Activated CD4-positive, CD25-positive, alpha-beta regulatory T cell treated with anti-CD3 and anti-CD28 coated beads, Interleukin-2, amount 50 U/mL, for 16 hours (primary cell): ENCODE measurements at regions not wholly inside any gene's neighbourhood (a gene's known extent, or its start where the extent isn't known, plus 50 kb on each side); places are given as distances from the start of the nearest gene placed in this dataset.

Experiments
- DNase-seq: peaks from one replicate; pipeline ENCODE4 v3.0.0-alpha.2; 2020; ENCODE audit warnings: low read depth, low spot score

- DNase-seq, result no peak
Observed at GRCh38 chr11:115780646-115781362, 276.6 kb upstream of the CADM1 start.

DNA sequence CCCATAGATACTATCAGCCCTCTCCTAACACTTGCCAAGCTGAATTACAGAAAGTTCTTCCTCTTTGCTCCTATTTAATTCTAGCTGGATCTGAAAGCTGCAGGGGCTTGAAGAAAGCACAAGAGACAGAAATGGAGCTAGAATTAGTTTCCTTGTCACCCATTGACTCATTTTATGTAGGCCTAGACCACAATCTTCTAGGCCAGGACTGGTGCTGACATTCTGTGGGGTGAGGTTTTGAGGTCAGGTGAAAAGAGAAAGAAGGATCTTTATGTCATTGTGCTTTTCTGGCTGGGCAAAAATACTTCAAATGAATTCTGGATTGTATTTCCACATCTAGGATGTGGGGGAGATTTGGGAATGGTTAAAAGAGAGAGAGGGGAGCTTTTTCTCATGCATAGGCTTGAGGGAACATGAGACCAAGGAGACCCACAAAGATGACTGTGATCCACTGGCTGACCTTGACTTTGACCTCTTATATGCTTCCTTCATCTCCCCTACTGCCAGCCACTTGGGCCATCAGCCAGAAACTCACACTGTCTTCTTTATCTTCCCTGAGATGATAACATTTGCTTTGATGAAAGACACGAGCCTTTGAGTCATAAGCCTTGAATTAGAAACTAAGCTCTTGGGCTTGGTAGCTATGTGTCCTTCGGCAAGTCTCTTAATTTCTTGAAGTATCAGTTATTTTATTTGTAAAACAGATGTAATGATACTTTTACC is 274.9 kb upstream of the CADM1 start:
- no peak for DNase-seq

DNA sequence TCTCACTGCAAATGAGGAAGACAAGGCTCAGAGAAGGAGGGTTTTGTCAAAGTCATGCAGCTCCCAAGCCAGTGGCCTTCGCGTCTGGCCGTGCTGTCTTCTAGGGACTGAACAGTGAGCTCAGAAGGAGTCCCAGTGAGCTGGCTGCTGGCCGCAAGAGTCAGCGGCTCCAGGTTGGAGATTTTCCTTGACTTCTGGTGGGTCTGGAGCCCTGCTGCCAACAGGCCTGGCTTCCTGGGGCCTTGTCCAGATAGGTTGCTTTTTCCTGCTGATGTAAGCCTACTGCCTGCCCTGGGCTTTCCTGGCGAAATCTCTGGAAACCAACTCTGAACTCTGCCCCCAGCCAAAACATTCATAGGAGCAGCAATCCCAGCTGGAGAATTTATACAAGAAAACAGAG is 272.7 kb upstream of the CADM1 start:
- no peak for DNase-seq

DNA sequence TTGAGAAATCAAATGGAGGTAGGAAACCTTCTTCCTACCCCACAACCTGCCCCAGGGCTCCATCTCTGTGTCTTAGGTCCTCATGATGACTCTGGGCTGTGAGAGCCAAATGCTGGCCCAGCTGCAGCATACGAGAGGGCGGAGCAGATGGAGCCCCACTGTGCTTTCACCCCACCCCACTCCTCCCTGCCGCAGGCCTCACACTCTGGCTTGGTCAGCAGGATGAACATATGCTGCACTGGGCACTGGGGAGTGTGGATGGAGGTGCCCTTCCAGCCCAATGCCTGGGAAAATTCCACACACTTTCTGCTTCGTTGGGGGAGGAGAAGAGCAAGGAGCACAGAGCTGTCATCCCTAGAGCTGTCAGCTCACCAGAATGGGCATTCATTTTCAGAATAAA is 271.6 kb upstream of the CADM1 start:
- DNase-seq, result no peak

- no peak for DNase-seq
Observed at GRCh38 chr11:115774756-115775155, 270.5 kb upstream of the CADM1 start.

GRCh38 chr11:115769891-115770290 is 265.7 kb upstream of the CADM1 start:
- no peak for DNase-seq

DNA sequence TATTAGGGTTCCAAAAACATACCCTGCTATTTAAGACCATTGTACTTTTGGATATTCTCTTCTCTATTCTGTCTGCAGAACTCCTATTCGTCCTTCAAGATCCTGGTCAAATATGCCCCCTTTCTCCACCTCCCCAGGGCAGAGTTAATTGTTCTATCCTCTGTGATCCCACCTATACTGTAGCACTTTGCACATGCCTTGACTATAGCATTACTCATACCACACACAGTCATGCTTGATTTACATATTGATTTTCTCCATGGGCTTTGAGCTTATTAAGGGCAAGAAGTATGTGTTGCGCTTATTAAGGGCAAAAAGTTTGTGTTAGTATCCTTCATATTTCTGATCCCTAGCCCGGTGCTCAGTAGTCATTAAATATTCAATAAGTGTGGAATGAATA is 263.7 kb upstream of the CADM1 start:
- no peak for DNase-seq

DNA sequence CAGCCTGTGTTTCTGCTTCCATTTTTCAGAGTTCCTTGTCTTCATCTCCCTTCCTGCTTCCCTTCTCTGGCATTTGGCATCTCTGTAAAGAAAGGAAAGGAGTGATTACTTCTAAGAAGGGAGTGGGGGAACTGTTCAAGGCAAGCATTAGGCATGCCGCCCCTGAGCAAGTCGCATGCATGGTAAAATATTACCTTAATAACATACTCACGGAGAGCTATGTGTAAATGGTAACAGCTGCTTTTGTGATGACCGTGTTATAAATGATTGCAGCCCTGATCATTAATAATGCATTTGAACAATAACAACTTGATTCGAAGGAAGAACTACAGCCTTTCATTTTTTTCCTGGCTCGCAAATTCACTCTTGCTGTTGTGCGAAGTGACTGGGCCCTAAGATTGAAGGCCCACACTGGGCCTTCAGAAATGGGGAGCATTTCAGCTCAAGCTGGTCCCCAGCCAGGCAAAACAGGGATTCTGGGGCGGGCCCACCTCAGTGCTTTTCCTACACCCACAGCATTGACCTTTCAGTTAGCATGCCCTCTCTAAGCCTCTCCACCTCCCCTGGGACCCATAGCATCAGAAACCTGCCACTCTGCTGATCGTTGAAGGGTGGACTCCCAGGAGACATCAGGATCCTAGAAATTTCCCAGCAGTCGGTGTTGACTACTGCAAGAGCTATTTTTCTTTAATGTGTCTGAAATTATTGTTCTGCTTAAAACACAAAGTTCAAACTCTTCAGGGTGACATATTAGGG is 263.0 kb upstream of the CADM1 start:
- no peak for DNase-seq

- DNase-seq, result no peak
Observed at GRCh38 chr11:115766561-115766960, 262.3 kb upstream of the CADM1 start.

- DNase-seq, result no peak
Observed at GRCh38 chr11:115765803-115766239, 261.6 kb upstream of the CADM1 start.

DNA sequence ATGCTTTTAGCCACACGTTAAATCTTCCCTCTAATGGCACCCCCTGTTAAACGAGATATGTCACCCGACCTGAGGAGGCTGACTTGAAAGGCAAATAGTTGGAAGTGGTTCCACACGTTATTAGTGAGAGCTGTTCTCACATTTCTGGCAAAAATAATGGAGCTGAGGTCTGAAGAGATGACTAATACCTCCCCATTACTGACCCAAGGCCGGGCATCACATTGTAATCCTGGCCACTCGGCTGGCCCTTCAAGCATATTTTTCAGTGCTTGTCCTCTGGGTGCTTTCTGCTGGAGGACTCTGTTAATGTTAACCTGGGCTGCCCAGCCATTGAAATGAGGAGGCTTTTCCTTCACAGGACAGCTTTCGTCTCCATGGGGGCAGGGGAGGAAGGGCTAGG is 260.0 kb upstream of the CADM1 start:
- DNase-seq, result no peak

DNA sequence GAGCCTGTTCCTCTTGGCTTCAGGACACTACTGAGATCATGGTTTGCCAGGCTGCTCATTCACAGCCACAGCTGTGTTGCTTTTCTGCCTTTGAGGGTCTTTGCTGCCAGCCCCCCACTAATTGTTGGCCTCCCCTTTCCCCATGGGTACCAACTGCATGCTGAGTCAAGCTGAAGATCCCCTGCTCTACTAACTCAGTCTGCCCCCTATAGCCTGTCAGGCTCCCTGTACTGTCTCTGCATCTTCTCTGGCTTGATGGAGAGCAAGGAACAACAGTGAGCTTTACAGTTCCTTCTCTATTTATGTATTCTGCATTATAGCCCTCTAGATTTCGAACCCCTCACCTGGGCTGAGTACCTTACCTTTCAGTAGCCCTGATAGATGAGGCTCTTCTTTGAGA is 257.6 kb upstream of the CADM1 start:
- DNase-seq, result no peak

DNA sequence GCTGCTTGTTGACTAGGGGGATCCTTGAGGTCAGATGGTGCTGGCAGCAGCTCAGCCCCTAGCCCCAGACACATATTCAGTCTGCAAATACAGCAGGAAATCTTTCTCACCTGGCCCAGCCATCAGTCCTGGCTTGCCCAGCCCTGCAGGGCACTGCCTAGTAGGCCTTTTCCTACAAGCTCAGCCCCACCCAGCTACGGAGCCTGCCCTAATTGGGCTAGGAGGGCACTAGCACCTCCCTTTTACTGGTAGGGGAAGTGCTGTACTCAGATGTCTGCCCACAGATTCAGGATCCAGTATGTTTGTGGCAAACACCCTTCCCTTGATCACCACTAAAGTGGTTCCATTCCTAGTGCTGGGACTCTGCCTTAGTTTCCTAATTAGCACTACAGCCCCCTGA is 257.1 kb upstream of the CADM1 start:
- no peak for DNase-seq

DNA sequence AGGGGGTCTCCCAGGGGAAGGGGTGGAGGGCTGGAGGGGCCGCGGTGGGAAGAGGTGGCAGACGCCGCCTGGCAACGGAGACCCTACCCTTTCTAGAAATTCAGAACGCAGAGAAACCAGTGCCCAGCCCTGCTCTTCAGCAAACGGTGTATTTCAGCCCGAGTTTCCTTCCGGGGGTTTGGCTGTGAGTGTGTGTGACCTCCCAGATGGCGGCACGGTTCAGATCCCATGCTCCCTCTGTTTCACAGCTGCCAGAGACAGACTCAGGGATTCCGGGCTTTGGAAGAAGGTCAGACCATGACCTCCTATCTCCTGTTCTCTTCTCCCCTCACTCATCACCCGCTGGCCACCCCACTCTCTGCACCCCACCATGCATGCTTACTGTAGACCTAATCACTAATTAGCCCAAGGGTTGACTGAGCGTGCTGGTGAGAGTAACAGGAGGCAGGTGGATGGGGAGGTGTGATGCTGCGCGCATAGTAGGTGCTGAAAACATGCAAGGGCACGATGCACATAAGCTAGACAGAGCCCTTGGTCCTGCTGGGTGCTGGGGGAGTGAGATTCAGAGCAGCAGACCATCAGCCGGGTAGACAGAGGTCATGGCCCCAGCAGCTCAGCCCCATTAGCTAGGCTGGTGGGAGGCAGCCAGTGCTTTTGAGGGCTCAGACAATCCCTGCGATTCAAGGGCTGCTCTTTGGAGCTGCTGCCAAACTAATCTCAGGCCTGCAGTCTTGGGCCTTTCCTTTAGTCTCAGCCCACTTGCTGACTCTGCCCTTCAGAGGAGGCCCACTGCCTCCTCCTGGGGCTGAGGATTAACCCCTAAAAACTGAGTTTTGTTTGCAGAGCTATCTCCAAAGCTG is 256.5 kb upstream of the CADM1 start:
- no peak for DNase-seq

- no peak for DNase-seq
Observed at GRCh38 chr11:115759622-115760460, 255.6 kb upstream of the CADM1 start.

DNA sequence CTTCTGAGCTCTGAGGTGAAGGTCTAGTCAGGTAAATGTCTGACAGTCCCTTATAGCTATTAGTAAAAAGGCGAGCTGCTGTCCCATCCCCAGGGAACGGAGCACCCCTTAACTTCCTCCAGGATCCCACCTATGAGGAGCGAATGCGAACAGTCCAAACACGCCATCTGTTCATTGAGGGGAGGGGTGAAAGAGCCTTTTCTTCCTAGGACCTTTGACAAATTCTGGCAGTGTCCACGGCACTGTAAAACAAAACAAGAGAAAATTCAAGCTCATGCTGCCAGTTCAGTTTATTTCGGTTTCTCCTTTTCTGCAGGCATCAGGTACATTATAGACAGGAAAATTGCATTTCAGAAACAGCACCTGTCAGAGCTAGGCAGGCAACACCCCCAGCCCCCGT is 253.8 kb upstream of the CADM1 start:
- DNase-seq, result no peak

- DNase-seq, result no peak
Observed at GRCh38 chr11:115751243-115752015, 247.2 kb upstream of the CADM1 start.

DNA sequence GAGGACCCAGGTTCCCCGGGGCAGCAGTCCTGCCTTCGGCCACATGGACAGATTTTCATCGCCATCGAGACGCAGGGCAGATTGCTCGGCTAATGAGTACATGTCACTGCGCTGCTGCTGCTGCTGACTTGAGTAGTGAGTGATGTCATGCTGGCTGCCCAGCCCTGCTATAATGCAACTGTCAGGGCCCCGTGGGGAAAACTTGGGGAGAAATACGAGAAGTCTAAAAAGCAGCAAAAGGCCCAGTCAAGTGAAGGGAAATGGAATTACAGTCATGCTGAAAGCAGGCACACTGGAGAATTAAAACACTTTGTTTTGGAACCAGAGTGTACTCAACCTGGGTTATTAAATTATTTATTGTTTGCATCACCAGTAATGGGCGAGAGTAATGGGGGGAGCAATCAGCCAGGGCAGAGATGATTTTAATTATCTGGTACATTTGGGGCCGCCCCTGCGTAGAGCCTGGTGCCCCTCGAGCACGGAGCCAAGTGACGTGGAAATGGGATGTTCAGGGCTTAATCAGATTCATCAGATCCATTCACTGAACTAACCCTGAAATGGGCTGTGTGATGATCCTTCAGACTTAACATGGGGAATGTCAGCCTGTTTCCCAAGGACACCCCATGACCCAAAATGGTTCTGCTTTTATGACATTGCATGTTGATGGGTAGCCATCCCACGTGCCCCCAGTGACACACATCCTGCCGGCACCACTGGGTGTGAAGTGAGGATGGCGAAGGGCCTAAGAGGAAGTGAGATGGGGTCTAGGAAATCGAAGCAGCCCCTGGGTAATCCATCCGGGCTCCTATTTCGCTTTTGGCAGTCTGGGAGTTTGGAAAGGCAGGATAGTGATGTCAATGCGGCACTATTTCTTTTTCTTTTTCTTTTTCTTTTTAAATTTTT is 241.6 kb upstream of the CADM1 start:
- no peak for DNase-seq

- no peak for DNase-seq
Observed at GRCh38 chr11:115745066-115745465, 240.9 kb upstream of the CADM1 start.
